ENCODE measurements at regions not wholly inside any gene's neighbourhood (a gene's known extent, or its start where the extent isn't known, plus 50 kb on each side); places are given as distances from the start of the nearest gene placed in this dataset.

- intact Hi-C loops (cut with DNase I, micrococcal nuclease): no loop called here
- H3K4me1 Mint-ChIP-seq (ENCODE audit: low read depth): no peaks in the 10 kb centered on the region
- Histone ChIP-seq H3K27ac (ENCODE audit: low read depth in 1 of 2, low read length in 2 of 2) (no peak overlapping the region), H3K36me3 (ENCODE audit: insufficient read depth, low read length) (no peaks in the 10 kb centered on the region), H3K4me3 (ENCODE audit: low read length) (no peak overlapping the region), H3K9me3 (ENCODE audit: control insufficient read depth in 1 of 2, insufficient read depth in 1 of 2, low read length in 2 of 2) (peaks cover 0 to 5% of the 10 kb centered on the region in 2 experiments), H3K4me1 (ENCODE audit: insufficient read depth, low read length) (no peaks in the 10 kb centered on the region), H3K27me3 (ENCODE audit: control insufficient read depth in 1 of 2, insufficient read depth in 2 of 2, low read length in 2 of 2) (no peaks in the 10 kb centered on the region)
- H3K27ac Mint-ChIP-seq: no peak overlapping the region
- no peaks in the 10 kb centered on the region for H3K36me3 Mint-ChIP-seq (ENCODE audit: low read depth)
- no peak overlapping the region for H3K4me3 Mint-ChIP-seq
- H3K9me3 Mint-ChIP-seq: peaks cover 6% of the 10 kb centered on the region
- ChIA-PET CTCF (no interaction called here), POLR2A (no interaction called here)
- ATAC-seq (ENCODE audit: poor library complexity) (no peak), DNase-seq (no peak)
- TF ChIP-seq CTCF (IDR thresholded peaks at IDR 0.05): no peak
- H3K27me3 Mint-ChIP-seq: no peaks in the 10 kb centered on the region
These were observed 622.0 kb downstream of the PYDC2 start for GRCh38 chr3:192082730-192083660.
